Thymus (tissue), 11 donors: ENCODE measurements at regions not wholly inside any gene's neighbourhood (a gene's known extent, or its start where the extent isn't known, plus 50 kb on each side); places are given as distances from the start of the nearest gene placed in this dataset.
A peak's percentile ranks its signal among the peaks of the same experiment; 100 is the strongest.

Experiments used
- DNase-seq, 9 donors: peaks; one replicate each; pipeline ENCODE4 v3.0.0-alpha.2; 2013; ENCODE audit warnings: low spot score in 9 of 9, low read depth in 6 of 9, missing footprints in 1 of 9
- H3K27ac ChIP-seq, 2 donors: one replicate each; pipeline ENCODE4 v1.5.1; 2013; ENCODE audit warnings: control low read depth in 1 of 2, low read depth in 1 of 2, low read length in 1 of 2, mild to moderate bottlenecking in 1 of 2, moderate library complexity in 1 of 2
- H3K27me3 ChIP-seq, 2 donors: one replicate each; pipeline ENCODE4 v1.5.1; 2013; ENCODE audit warnings: low read length in 1 of 2; ENCODE audit not compliant: control insufficient read depth in 2 of 2, insufficient read depth in 1 of 2
- H3K36me3 ChIP-seq, 2 donors: one replicate each; pipeline ENCODE4 v1.5.1; 2013; ENCODE audit warnings: low read length in 1 of 2, mild to moderate bottlenecking in 1 of 2, moderate library complexity in 1 of 2; ENCODE audit not compliant: control insufficient read depth in 2 of 2, insufficient read depth in 2 of 2
- H3K4me1 ChIP-seq, 2 donors: one replicate each; pipeline ENCODE4 v1.5.1; 2013; ENCODE audit warnings: low read length in 2 of 2; ENCODE audit not compliant: control insufficient read depth in 2 of 2, insufficient read depth in 2 of 2
- H3K4me3 ChIP-seq, 2 donors: one replicate each; pipeline ENCODE4 v1.5.1; 2013; ENCODE audit warnings: low read length in 2 of 2, control low read depth in 1 of 2, mild to moderate bottlenecking in 1 of 2
- H3K9me3 ChIP-seq, 2 donors: one replicate each; pipeline ENCODE4 v1.5.1; 2013; ENCODE audit warnings: low read length in 1 of 2, mild to moderate bottlenecking in 1 of 2; ENCODE audit not compliant: control insufficient read depth in 2 of 2, insufficient read depth in 1 of 2
- WGBS: extraction: QIAGEN DNeasy Blood & Tissue Kit; methylation state at CpG from one replicate; pipeline ENCODE4 v1.1.7; 2013; 5-methylcytosine and 5-hydroxymethylcytosine counted together
- donor health status: healthy.

DNA sequence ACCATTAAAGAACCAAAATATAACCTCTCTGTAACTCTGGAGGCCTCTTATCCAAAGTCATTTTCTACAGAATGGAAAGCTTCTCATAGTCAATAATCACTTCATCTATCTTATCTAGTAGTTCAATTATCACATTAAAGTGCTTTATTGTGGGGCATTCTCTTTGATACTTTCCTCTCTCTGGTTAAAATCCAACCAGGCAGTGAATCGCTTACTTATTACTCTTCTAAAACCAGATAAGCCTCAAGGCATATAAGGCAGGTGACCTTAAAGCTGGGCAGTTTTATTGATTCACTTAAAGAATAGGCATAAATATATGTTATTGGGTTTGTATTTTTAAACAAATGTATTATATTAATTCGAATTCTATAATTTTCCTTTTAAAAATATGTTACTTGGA, 2162.1 kb upstream of the TENM3 start:
- Histone ChIP-seq H3K4me3 (no peak overlapping the region), H3K27ac (no peak overlapping the region), H3K36me3 (no peaks in the 10 kb centered on the region), H3K4me1 (no peaks in the 10 kb centered on the region), H3K9me3 (no peaks in the 10 kb centered on the region), H3K27me3 (no peaks in the 10 kb centered on the region)
- DNase-seq, result no peak
- 84% methylated on average over 2 of the region's 2 CpGs for WGBS

DNA sequence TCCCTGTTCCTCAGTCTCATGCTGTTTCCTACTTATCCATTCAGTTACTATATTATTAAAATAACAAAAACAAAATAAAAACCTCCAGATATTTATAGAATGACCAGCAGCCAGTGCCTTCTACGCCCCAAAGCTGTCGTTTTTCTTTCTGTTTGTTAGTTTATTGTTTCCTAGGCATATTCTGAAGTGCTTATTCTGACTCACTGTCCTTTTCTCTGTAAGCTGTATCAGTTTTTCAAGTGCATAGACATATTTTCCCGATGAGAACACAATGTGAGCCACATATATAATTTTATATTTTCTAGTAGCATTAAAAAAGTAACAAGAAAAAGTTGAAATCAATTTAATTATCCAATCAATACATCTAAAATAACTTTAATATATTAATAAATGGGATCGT, 2158.6 kb upstream of the TENM3 start:
- Histone ChIP-seq H3K36me3 (no peaks in the 10 kb centered on the region), H3K4me1 (no peaks in the 10 kb centered on the region)
- WGBS, result 89% methylated on average over 4 of the region's 4 CpGs

DNA sequence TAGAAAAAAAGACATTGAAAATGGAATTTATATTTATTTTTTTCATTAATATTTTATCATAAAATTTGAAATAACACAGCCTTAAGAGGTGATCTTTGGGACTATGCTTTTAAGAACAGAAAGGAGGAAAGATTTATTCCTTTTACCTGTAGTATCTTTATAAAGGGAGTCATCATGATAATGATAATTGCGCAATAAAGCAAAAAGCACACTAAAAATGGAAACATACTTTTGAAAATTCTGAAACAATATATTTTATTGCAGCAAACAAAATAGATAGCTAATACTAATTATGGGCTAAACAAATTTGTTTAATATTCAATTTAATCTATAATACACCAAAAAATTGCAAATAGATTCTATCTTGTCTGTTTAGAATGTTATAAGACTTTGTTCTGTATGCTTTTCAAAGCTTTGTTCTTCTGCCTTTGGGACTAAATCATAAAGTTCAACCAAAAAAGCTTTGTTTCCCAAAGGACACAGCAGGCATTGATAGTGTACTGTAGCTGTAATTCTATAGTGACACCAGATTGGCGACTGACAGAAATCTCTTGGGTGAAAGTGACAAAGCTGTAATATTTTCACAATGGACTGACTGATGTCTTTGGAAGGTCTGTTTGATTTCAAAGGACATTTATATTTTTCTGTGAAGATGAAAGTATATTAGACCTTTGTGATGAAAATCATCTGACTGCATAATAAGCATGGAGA, 2156.6 kb upstream of the TENM3 start:
- DNase-seq, result no peak
- H3K27me3 ChIP-seq, result no peaks in the 10 kb centered on the region
- no peaks in the 10 kb centered on the region for H3K9me3 ChIP-seq
- H3K27ac ChIP-seq, result no peak overlapping the region
- H3K36me3 ChIP-seq, result no peaks in the 10 kb centered on the region
- no peak overlapping the region for H3K4me3 ChIP-seq
- 25% methylated on average over 2 of the region's 2 CpGs for WGBS
- H3K4me1 ChIP-seq, result no peaks in the 10 kb centered on the region

More for the DNA sequence above, 2158.6 kb upstream of the TENM3 start:
- DNase-seq, result no peak
- no peak overlapping the region for H3K4me3 ChIP-seq
- no peaks in the 10 kb centered on the region for H3K27me3 ChIP-seq
- H3K27ac ChIP-seq, result no peak overlapping the region
- no peaks in the 10 kb centered on the region for H3K9me3 ChIP-seq

DNA sequence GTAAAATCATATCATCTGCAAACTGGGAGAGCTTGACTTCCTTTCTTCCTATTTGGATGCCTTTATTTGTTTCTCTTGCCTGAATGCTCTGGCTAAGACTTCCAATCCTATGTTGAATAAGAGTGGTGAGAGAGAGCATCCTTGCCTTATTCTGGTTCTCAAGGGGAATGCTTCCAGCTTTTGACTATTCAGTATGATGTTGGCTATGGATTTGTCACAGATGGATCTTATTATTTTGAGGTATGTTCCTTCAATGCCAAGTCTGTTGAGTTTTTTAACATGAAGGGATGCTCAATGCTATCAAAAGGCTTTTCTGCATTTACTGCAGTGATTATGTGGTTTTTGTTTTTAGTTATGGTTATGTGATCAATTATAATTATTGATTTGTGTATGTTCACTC, 2144.6 kb upstream of the TENM3 start:
- Histone ChIP-seq H3K9me3 (peaks cover 0 to 4% of the 10 kb centered on the region in 2 donors), H3K4me1 (no peaks in the 10 kb centered on the region), H3K36me3 (no peaks in the 10 kb centered on the region), H3K4me3 (no peak overlapping the region), H3K27me3 (no peaks in the 10 kb centered on the region), H3K27ac (no peak overlapping the region)
- no peak for DNase-seq

DNA sequence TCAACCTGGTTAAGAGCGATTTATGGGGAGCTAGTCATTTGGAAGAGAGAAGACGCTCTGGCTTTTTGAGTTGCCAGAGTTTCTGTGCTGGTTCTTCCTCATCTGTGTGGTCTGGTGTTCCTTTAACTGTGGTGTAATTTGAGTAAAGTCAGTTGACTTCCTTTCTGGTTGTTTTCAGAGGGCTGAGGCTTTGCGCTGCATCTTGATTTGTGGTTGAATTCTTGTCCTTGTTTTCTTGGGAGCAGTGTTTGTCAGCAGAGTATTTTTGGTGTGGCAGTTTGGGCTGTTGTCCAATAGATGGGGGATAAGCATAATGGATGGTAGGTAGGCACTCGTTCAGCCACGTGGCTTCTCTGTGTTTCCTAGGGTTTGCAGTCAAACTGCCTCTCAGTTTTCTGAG, 2143.2 kb upstream of the TENM3 start:
- peak in 1 of 9 donors; percentile 16 for DNase-seq
- no peak overlapping the region for H3K4me3 ChIP-seq
- 10% methylated on average over 5 of the region's 5 CpGs for WGBS
- no peak overlapping the region for H3K27ac ChIP-seq
- no peaks in the 10 kb centered on the region for H3K27me3 ChIP-seq
- H3K36me3 ChIP-seq, result no peaks in the 10 kb centered on the region
- H3K4me1 ChIP-seq, result no peaks in the 10 kb centered on the region
- peaks cover 0 to 4% of the 10 kb centered on the region in 2 donors for H3K9me3 ChIP-seq

DNA sequence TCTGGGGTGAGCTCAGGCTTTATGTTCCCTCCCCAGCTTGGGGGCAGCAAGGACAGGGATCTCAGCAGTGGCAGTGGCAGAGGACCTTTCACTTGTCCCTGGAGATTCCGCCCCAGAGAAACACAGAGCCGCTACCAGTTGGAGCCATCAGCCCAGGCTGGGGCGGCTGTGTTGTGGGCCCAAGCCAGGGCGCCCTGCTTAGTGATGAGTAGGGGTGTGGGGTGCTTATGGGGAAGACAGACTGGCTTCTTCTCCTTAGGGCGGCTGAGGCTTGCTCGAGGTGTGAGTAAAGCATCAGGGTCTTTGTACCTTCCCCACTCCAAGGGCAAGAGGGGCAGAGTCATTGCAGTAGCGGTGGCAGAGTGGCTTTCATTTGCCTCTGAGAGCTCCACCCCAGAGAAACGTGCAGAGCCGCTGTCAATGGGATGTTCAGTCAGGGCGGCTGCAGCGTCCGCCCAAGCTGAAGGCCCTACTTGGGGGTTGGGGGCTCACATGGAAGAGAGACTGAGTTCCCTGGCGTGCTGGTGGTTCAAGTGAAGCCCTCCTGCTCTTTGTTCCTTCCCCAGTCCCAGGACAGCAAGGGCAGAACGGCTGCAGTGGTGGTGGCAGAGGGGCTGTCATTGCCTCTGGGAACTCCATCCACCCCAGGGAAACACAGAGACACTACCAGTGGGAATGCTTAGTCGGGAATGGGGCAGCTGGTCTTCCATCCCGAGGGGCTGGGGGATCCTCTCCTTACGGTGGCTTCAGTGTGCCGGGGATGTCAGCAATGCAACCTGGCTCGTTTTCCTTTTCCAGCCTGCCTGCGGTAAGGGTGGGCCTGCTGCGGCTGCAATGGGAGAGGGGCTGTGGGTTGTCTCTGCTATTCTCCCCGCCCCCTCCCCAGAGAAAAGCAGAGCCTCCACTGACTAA, 2142.5 kb upstream of the TENM3 start:
- H3K27ac ChIP-seq, result no peak overlapping the region
- H3K27me3 ChIP-seq, result no peaks in the 10 kb centered on the region
- H3K4me1 ChIP-seq, result no peaks in the 10 kb centered on the region
- H3K4me3 ChIP-seq, result no peak overlapping the region
- H3K9me3 ChIP-seq, result peaks cover 0 to 4% of the 10 kb centered on the region in 2 donors
- WGBS, result 95% methylated on average over 22 of the region's 22 CpGs
- no peaks in the 10 kb centered on the region for H3K36me3 ChIP-seq
- no peak for DNase-seq

DNA sequence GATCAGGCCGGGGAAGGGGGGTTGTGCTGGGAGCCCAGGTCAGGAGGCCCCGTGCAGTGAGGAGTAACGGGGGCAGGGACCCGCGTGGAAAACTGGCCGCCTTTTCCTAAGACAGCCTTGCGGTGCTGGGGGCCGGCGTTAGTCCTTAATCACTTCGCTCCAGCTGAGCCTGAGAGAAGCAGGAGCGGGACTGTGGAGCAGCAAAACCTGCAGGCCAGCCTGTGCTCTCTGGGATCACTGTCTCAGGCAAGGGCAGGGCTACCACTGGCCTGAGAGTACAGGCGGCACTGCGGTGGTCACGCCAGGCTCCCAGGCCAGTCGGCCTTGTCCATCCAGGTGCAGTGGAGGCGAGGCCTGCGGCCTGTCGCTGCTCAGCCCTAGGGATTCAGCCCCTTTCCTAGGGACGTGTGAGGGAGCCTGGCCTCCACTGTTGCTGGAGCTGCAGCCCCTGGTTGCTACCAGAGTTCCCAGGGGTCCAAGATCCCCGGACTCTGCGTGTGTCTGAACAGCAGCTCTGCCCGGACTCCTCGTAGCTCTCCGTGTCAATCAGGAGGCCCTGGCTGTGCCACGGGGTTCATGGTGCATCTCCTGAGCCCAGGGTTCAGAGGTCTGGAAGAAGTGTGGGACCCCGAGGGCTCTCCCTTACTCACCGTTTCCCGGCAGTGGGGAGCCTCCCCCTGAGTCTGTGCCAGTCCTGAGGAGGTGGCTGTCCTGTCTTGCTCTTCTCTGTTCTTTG, 2141.7 kb upstream of the TENM3 start:
- Histone ChIP-seq H3K27me3 (no peaks in the 10 kb centered on the region), H3K36me3 (no peaks in the 10 kb centered on the region), H3K9me3 (peaks cover 0 to 4% of the 10 kb centered on the region in 2 donors), H3K4me3 (no peak overlapping the region), H3K27ac (no peak overlapping the region), H3K4me1 (no peaks in the 10 kb centered on the region)
- no peak for DNase-seq
- WGBS, result 94% methylated on average over 28 of the region's 28 CpGs

DNA sequence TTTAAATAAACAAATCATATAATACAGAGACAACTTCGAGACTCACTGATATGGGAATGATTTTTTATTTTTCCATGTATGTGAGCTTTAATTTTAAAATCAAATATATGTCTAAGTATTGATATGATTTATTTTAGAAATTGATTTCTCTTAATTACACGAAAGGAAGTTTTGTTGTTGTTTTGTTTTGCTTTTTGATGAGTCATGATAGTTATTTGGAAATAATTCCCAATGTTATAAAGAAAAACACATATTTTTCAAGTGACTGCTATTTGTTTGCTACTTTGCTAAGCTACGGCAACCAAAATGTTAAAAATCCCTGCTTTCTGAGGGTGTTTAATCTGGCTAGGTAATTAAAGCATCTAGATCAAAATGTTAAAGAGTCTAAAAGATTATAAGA, 2139.4 kb upstream of the TENM3 start:
- no peak for DNase-seq
- Histone ChIP-seq H3K27ac (no peak overlapping the region), H3K27me3 (no peaks in the 10 kb centered on the region), H3K4me3 (no peak overlapping the region), H3K9me3 (peaks cover 0 to 4% of the 10 kb centered on the region in 2 donors), H3K4me1 (no peaks in the 10 kb centered on the region), H3K36me3 (no peaks in the 10 kb centered on the region)
- WGBS, result 90% methylated on average over 3 of the region's 3 CpGs

DNA sequence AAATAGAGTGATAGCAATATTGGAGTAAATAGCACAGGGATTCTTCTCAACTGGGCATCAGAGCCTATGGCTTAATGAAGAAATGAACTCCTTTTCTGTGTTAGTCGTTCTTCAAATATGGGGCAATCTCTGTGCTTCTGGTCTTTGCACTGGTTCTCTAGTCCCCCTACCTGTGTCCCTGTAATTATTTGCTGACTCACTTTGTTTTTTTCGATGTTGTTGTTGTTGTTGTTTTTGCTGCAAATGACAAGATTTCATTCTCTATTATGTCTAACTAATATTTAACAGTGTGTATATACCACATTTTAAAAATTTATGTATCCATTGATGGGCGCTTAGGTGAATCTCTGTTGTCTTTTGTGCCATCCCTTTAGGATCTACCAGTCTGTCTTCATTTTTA, 2137.8 kb upstream of the TENM3 start:
- no peaks in the 10 kb centered on the region for H3K36me3 ChIP-seq
- DNase-seq, result no peak
- H3K4me1 ChIP-seq, result no peaks in the 10 kb centered on the region
- 97% methylated on average over 3 of the region's 3 CpGs for WGBS
- H3K9me3 ChIP-seq, result peaks cover 0 to 4% of the 10 kb centered on the region in 2 donors
- no peaks in the 10 kb centered on the region for H3K27me3 ChIP-seq
- H3K27ac ChIP-seq, result no peak overlapping the region
- no peak overlapping the region for H3K4me3 ChIP-seq
